GM12873 (cell line): ENCODE measurements at regions not wholly inside any gene's neighbourhood (a gene's known extent, or its start where the extent isn't known, plus 50 kb on each side); places are given as distances from the start of the nearest gene placed in this dataset.

ENCODE experiments used
- CTCF ChIP-seq: IDR thresholded peaks from 2 replicates; pipeline ENCODE4 v1.5.1; 2012; ENCODE audit warnings: low read depth, mild to moderate bottlenecking, moderate library complexity, low read length, control low read depth; ENCODE audit not compliant: insufficient read depth; ENCODE audit errors: missing control alignments

- TF ChIP-seq CTCF = no peak
Observed at GRCh38 chr12:89948271-89949175, 239.9 kb upstream of the ATP2B1 start.

- TF ChIP-seq CTCF = no peak
Observed at GRCh38 chr12:89947437-89948270, 239.0 kb upstream of the ATP2B1 start.

GRCh38 chr12:89946518-89947135 lies 238.0 kb upstream of the ATP2B1 start:
- no peak for TF ChIP-seq CTCF

- TF ChIP-seq CTCF = no peak
Observed at GRCh38 chr12:89945123-89945522, 236.5 kb upstream of the ATP2B1 start.

GRCh38 chr12:89943463-89943862 lies 234.8 kb upstream of the ATP2B1 start:
- no peak for TF ChIP-seq CTCF

GRCh38 chr12:89941436-89941835 lies 232.8 kb upstream of the ATP2B1 start:
- no peak for TF ChIP-seq CTCF

GRCh38 chr12:89939522-89940215 lies 231.0 kb upstream of the ATP2B1 start:
- no peak for TF ChIP-seq CTCF
